Hepatic stellate cell (primary cell): ENCODE measurements at regions not wholly inside any gene's neighbourhood (a gene's known extent, or its start where the extent isn't known, plus 50 kb on each side); places are given as distances from the start of the nearest gene placed in this dataset.

Experiments used
- DNase-seq: peaks from one replicate; pipeline ENCODE4 v3.0.0; 2011; ENCODE audit warnings: low spot score

- no peak for DNase-seq
Measured at GRCh38 chr1:83673312-83673711, 325.6 kb downstream of the TTLL7 start.

- DNase-seq = no peak
Measured at GRCh38 chr1:83671586-83671985, 327.3 kb downstream of the TTLL7 start.

GRCh38 chr1:83670909-83671565 lies 327.9 kb downstream of the TTLL7 start:
- no peak for DNase-seq

GRCh38 chr1:83641796-83642443 lies 357.0 kb downstream of the TTLL7 start:
- no peak for DNase-seq

- peak; percentile 17 for DNase-seq
Measured at GRCh38 chr1:83641206-83641658, 357.7 kb downstream of the TTLL7 start.

- DNase-seq = no peak
Measured at GRCh38 chr1:83639785-83640184, 359.1 kb downstream of the TTLL7 start.

GRCh38 chr1:83637586-83637985 lies 361.3 kb downstream of the TTLL7 start:
- DNase-seq = no peak

- no peak for DNase-seq
Measured at GRCh38 chr1:83637009-83637408, 361.9 kb downstream of the TTLL7 start.

- DNase-seq = no peak
Measured at GRCh38 chr1:83632906-83633305, 366.0 kb downstream of the TTLL7 start.

- DNase-seq = no peak
Measured at GRCh38 chr1:83631851-83632250, 367.1 kb downstream of the TTLL7 start.

- no peak for DNase-seq
Measured at GRCh38 chr1:83627045-83627444, 371.9 kb downstream of the TTLL7 start.

GRCh38 chr1:83626603-83627002 lies 372.3 kb downstream of the TTLL7 start:
- DNase-seq = no peak

- no peak for DNase-seq
Measured at GRCh38 chr1:83625646-83626045, 373.3 kb downstream of the TTLL7 start.

GRCh38 chr1:83620016-83620415 lies 378.9 kb downstream of the TTLL7 start:
- DNase-seq = no peak

- no peak for DNase-seq
Measured at GRCh38 chr1:83619170-83619896, 379.6 kb downstream of the TTLL7 start.

- DNase-seq = no peak
Measured at GRCh38 chr1:83617883-83618282, 381.0 kb downstream of the TTLL7 start.

- no peak for DNase-seq
Measured at GRCh38 chr1:83615370-83615769, 383.6 kb downstream of the TTLL7 start.

GRCh38 chr1:83606416-83606955 lies 392.4 kb downstream of the TTLL7 start:
- no peak for DNase-seq

- DNase-seq = no peak
Measured at GRCh38 chr1:83596331-83596730, 402.6 kb downstream of the TTLL7 start.

- no peak for DNase-seq
Measured at GRCh38 chr1:83593073-83593472, 405.9 kb downstream of the TTLL7 start.

GRCh38 chr1:83588140-83588539 lies 410.8 kb downstream of the TTLL7 start:
- no peak for DNase-seq

- DNase-seq = no peak
Measured at GRCh38 chr1:83583351-83584014, 415.4 kb downstream of the TTLL7 start.
